AG20443 (cell line): ENCODE measurements at regions not wholly inside any gene's neighbourhood (a gene's known extent, or its start where the extent isn't known, plus 50 kb on each side); places are given as distances from the start of the nearest gene placed in this dataset.
A peak's percentile ranks its signal among the peaks of the same experiment; 100 is the strongest.
"Not testable (repeated sequence)": the region's sequence is repeated elsewhere in the genome, so short reads cannot be mapped to it uniquely, and the experiment has no call there.

Source experiments
- DNase-seq: peaks from one replicate; pipeline ENCODE4 v3.0.0; 2012; ENCODE audit warnings: low spot score, mixed read lengths

GRCh38 chr18:21928925-21929324 is 188.3 kb downstream of the MIB1 start:
- DNase-seq: no peak

DNA sequence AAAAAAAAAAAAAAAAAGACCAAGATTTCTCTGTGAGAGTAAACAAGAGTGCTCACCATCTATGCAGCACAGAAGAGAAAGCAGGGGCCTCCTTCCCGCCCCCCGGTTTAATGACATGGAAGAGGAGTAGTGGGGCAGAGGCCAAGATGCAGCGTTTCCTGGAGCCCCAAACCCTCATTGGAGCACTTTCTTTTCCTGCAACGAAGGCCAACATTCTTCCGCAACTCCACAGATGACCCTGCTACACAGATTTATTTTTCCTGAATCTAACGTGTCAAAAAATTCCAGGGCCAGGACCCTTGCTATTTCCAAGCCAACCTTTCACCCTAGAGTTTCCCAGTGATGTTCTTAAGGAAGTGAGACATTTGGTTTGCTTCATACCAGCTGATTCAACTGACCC is 189.6 kb downstream of the MIB1 start:
- DNase-seq: no peak

- no peak for DNase-seq
Measured at GRCh38 chr18:21933931-21934765, 193.6 kb downstream of the MIB1 start.

DNA sequence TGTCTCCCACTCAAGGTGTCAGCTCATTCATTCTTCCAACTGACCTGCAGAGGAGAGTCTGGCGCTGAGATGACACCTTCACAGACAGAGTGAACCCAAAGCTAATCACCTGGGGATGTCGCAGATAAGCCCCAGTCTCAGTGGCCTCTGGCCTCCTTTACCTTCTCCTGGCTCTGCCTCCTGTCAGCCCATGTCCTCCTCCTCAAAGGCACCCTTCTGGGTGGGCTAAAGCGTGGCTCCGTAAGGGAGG is 194.1 kb downstream of the MIB1 start:
- DNase-seq: no peak

- no peak for DNase-seq
Measured at GRCh38 chr18:21943456-21943855, 202.9 kb downstream of the MIB1 start.

- no peak for DNase-seq
Measured at GRCh38 chr18:21949326-21950015, 208.9 kb downstream of the MIB1 start.

DNA sequence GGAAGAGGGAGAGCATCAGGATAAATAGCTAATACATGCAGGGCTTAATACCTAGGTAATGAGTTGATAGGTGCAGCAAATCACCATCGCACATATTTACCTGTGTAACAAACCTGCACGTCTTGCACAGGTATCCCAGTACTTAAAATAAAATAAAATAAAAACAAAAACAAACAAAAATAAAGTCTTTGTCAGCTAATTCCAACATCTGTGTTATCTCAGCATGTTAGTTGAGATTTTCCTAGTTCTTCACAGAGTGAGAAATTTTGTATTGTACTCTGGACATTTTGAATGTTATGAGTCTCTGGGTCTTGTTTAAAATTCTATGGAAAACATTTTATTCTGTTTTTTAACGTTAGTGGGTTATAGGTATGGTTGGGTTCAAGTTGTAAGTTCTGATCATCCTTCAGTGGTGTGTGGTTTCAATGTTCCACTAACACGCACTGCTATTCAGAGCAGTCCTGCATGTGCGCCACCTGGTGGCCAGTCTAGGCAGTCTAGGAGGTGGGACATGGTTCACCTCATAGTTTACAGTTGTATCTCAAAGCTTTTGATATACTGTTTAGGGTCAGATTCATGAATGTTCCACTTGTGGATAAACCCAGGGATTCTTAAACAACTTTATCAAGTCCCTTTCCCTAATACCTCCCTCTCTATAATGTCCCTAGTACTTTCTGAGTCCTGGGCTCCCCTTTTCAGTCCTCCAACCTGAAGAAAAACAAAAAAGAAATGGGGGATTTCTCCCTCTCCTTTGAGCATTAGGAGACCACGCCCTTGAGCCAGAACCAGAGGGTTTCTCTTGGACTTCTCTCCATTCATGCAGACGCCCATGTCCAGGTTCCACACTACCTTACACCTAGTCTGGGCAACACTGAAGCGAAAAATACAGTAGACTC is 213.4 kb upstream of the GATA6 start:
- DNase-seq: peak; percentile 85

GRCh38 chr18:21958263-21958662 is 211.1 kb upstream of the GATA6 start:
- DNase-seq: no peak

DNA sequence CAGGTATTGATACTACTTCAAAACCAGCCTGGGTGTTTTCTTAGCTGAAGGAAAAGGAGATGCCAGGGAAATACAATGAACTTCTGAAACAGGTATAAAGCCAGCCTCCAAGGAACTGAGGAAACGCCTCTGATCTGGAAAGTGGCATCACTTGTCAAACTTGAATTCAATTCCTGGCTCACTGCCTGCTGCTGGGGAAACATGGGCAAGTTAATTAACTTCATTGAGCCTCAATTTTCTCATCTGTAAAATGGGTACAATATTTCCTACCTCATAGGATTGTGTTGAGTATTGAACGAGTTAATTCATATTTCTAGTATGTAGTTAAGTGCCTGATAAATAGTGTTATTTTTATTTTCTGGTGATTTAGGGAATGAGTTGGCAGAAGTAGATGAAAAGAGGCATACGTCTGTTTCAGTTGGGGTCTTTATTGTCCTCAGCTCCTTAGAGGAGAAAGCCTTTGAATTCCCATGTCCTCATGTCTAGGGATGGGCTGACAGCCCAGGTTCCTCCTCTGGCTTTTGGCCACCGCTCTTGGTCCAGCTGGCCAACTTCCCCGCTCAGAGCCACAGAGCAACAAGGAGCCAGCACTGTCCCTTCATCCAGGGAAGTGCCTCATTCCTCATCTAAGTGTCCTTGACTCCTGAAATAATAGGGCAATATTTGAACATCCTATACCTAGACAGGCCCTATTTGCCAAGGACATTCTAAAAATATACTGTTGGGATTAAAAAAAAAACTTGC is 210.5 kb upstream of the GATA6 start:
- no peak for DNase-seq

GRCh38 chr18:21960189-21960588 is 209.2 kb upstream of the GATA6 start:
- no peak for DNase-seq

GRCh38 chr18:21963336-21963735 is 206.1 kb upstream of the GATA6 start:
- no peak for DNase-seq

DNA sequence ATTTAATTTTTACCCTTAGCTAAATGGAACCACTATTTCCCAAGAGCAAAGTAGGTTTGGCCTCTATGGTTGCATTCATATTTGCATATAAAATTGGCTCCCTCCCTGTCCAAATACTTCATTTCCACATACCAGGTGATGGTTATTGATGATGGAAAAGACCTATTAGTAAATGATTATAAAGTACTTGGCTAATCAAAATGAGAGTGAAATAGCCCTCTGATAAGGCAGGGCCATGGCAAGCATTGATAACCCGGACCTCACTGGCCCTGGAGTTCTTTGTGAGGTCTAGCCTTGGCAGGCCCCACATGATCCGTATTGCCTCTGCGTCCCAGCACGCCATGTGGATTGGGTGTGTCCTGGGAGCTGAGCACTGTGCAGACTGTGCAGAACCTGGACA is 201.1 kb upstream of the GATA6 start:
- DNase-seq: no peak

DNA sequence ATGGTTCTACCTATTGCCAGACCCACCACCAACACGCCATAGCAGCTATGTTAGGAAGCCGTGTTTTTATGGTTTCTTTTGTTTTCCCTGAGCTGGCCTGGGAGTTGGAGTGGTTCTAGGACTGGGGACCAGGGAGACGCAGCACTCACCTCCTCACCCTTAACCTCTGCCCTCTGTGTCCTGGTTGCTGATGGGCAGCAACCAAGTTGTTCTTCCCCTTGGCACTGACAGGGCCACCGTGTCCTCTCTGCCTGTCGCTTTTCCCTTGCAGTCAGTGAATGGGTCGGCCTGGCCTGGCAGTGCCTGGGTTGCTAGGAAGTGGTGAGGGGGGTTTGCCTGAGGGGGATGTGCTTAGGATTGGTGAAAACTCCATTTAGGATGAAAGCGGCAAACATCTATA is 197.1 kb upstream of the GATA6 start:
- DNase-seq: no peak

DNA sequence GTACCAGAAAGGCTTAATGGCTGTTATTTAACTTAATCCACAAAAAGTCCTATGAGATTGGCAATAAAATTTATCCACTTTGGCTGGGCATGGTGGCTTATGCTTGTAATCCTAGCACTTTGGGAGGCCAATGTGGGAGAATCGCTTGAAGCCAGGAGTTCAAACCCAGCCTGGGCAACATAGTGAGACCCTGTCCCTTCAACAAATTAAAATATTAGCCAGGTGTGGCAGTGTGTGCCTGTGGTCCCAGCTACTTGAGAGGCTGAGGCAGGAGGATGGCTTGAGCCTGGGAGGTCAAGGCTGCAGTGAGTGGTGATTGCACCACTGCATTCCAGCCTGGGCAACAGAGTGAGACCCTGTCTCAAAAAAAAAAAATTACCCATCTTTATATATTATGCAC is 193.4 kb upstream of the GATA6 start:
- not testable (repeated sequence) for DNase-seq

DNA sequence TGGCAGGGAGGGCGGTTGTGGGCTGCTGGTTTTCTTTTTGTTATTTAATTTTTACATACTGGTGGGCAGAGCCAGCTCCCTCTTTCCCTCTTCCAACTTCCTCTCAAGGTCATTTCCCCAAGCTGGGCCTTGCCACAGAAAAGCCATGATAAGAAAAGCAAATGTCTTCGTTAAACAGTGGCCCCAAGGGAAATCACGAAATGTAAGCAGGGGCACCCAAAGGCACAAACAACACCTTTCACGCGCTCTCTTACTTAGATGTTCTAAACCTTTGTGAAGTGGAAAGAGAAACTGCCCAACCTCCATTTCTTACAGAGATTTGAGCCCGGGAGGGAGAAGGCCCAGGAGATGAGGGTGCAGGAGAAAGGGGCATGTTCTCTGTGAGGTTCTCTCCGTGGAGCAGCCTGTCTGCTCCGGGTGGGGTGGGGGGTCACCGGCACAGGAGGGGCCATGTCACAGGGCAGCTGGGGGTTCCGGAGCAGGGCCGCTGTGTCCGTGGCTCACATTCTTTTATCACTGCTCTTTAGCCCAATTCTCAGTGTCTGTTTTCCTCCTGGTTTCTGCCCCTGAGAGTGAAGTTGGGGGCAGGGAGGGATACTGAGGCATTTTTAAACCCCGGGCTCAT is 190.7 kb upstream of the GATA6 start:
- DNase-seq: no peak

GRCh38 chr18:21979171-21979560 is 190.2 kb upstream of the GATA6 start:
- DNase-seq: no peak

GRCh38 chr18:21979759-21980158 is 189.6 kb upstream of the GATA6 start:
- no peak for DNase-seq

- DNase-seq: no peak
Measured at GRCh38 chr18:21980744-21981143, 188.6 kb upstream of the GATA6 start.

DNA sequence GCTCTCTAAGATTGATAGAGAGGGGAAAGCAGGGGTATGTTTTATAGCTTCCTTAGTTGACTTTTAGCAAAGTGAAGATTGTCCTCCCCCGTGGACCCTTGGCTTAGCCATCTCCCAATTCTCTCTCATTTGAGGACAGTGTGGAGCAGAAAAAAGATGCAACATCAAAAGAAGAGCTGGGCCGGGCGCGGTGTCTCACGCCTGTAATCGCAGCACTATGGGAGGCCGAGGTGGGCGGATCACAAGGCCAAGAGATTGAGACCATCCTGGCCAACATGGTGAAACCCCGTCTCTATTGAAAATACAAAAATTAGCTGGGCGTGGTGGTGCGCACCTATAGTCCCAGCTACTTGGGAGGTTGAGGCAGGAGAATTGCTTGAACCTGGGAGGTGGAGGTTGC is 187.9 kb upstream of the GATA6 start:
- not testable (repeated sequence) for DNase-seq

DNA sequence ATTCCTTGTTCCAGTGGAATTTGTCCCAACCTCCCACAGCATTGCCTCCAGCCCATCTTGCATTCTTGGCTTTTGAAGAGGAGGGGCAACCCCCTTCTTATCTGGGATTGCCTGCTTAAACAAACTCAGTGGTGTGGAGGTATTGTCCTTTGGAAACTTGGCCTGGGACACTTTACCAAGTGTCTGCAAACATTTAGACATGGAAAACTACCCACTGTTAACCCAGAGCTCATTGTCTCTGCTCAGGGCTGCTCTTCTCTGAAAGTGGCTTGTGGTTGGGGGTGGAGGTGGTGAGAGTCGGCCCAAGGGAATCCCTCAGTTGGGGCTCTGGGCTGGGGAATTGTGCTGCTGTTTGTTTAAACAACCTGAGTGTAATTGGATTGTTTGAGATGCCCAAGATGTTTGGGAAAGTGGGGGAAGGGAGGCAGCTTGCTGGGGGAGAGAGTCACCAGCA is 178.3 kb upstream of the GATA6 start:
- no peak for DNase-seq

DNA sequence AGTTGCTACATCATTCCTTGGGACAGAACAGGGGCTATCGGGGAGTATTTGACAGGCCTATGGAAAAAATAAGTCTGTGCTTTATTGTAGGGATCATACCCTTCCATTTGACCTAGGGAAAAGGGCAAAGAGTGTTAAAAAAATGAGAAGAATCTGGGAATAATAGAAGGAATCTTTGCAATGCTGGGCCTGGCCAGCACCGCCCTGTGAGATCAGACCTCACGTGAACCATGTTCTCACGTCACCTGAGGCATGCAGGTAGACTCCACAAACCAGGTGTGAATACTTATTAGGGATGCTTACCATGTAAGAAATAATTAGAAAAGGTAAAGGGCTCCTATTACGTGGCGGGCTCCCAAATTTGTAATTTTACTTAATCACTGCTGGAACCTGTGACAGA is 177.5 kb upstream of the GATA6 start:
- DNase-seq: no peak
